HEK293T (cell line): ENCODE measurements at regions not wholly inside any gene's neighbourhood (a gene's known extent, or its start where the extent isn't known, plus 50 kb on each side); places are given as distances from the start of the nearest gene placed in this dataset.

Experiments
- BHLHE40 ChIP-seq: fragments of 450-650 bp; IDR thresholded peaks from 2 replicates; pipeline ENCODE4 v1.6.1; 2016; ENCODE audit warnings: mild to moderate bottlenecking, moderate library complexity, borderline replicate concordance
- FOXA1 ChIP-seq: fragments of 450-650 bp; IDR thresholded peaks from 2 replicates; pipeline ENCODE4 v1.6.1; 2016; ENCODE audit warnings: mild to moderate bottlenecking
- FOXK2 ChIP-seq: fragments of 450-650 bp; IDR thresholded peaks from 2 replicates; pipeline ENCODE4 v1.6.1; 2016; ENCODE audit warnings: mild to moderate bottlenecking
- HDGF ChIP-seq: fragments of 450-650 bp; IDR thresholded peaks from 2 replicates; pipeline ENCODE4 v1.6.1; 2017; ENCODE audit warnings: antibody characterized with exemption, borderline replicate concordance
- LEF1 ChIP-seq: fragments of 450-650 bp; IDR thresholded peaks from 2 replicates; pipeline ENCODE4 v1.6.1; 2017; ENCODE audit warnings: mild to moderate bottlenecking, borderline replicate concordance
- SP1 ChIP-seq: fragments of 450-650 bp; IDR thresholded peaks from 2 replicates; pipeline ENCODE4 v1.6.1; 2017

DNA sequence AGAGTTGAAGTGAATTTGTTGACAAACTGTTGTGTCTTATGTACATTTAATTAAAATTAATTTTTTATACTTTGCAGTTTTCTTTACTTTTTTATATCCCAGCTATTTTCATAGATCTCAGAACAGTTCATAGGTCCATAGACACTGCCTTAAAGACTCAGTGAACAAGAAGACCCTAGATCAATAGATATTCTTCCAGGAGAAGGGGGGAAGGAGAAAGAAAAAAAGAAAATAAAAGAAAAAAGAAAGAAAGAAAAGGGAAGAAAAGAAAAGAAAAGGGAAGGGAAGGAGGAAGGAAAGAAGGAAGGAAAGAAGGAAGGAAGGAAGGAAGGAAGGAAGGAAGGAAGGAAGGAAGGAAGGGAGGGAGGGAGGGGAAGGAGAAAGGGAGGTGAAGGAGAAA, 130.8 kb downstream of the MAFB start:
- TF ChIP-seq LEF1 = no peak
- no peak for TF ChIP-seq HDGF
- TF ChIP-seq FOXA1 = no peak
- no peak for TF ChIP-seq SP1
- TF ChIP-seq FOXK2 = no peak
- no peak for TF ChIP-seq BHLHE40
